MM.1S (cell line): ENCODE measurements at regions not wholly inside any gene's neighbourhood (a gene's known extent, or its start where the extent isn't known, plus 50 kb on each side); places are given as distances from the start of the nearest gene placed in this dataset.

Experiments used
- CTCF ChIP-seq: fragments of 300-600 bp; sonication (generic); IDR thresholded peaks from 2 replicates; pipeline ENCODE4 v1.5.1; 2016; ENCODE audit warnings: antibody characterized with exemption, low read length, mixed read lengths
- EZH2 ChIP-seq: fragments of 300-600 bp; sonication (generic); optimal IDR thresholded peaks from 2 replicates; pipeline ENCODE3; 2017; ENCODE audit warnings: low read depth, mild to moderate bottlenecking, antibody characterized with exemption, low read length, mixed read lengths

GRCh38 chr1:194181845-194182244 is 995.4 kb upstream of the B3GALT2 start:
- TF ChIP-seq CTCF (no peak), EZH2 (no peak)
